HG02870 (cell line): ENCODE measurements at regions not wholly inside any gene's neighbourhood (a gene's known extent, or its start where the extent isn't known, plus 50 kb on each side); places are given as distances from the start of the nearest gene placed in this dataset.

Experiments used
- ATAC-seq: cut with Tn5 transposase; IDR thresholded peaks from one replicate; pipeline ENCODE4 v1.9.1; 2021; ENCODE audit warnings: mild to moderate bottlenecking, moderate library complexity; ENCODE audit not compliant: unreplicated experiment

DNA sequence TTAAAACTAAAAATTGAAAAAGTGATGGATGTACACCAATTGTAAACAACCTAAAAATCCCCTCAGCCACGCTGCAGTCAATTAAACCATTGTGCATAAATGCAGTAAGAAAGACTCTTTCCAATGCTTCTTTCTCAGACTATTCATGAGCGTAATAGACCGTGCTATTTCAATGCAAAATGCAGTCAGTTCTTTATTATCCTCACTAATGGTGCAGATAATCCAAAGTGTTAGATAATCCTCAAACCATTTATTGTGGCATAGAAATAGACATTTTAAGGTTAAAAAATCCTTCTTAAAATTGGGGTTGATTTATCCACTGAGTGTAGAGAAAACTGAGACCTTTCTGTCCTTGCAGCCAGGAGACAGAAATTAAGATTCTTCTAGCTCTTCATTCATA lies 1862.8 kb downstream of the EFNA5 start:
- no peak for ATAC-seq

DNA sequence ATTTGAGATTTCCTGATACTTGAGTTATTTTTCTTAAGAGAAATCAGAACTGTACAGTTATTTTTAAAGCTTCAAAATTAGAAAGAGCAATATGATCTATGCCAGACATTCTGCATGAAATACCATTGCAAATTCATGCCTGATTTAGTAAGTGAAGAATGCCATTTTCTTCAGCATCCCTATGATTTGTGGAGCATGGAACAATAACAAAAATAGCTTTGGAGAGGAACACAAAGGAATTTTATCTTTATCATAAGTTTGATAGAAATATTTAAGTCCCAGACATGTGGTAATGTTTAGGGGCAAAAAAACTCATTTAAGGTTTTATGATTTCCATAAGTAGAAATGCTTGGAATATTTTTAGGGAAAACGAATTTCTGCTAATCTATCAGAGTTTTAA lies 1863.4 kb downstream of the EFNA5 start:
- no peak for ATAC-seq

DNA sequence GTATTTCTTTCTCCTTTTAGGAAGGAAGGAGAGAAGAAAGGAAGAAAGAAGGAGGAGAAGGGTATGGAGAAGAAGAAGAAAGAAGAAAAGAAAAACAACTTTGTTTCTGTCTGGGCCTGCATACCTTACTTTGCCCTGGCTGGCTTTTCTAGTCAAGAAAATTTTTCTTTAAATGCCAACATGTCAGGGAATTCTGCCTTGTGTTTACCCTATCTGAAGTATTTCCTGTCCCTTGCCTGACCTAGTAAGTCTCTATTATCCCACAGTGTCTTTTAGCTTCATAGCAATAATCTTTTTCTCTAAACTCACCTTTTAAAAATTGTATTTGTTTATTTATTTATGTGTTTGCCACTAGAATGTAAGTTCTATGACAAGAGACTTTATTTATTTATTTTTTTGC lies 1864.1 kb downstream of the EFNA5 start:
- ATAC-seq, result no peak

DNA sequence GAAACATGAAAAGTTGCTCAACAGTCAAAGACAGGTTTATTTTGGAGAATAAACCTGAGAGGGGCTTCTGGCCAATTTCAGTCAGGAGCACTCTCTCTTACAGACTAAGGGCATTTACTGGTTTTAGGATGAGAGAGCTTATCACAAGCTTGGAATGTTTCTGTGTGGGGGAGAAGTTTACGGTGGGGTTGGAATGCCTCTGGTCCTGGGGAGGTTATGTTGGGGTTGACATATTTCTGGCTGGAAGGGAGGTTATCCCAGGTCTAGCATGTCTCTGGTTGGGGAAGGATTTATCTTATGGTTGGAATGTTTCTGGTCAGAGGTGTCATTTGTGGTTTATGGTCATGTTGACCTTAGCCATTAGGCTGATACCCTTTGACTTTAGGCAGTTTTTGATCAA lies 1867.3 kb downstream of the EFNA5 start:
- no peak for ATAC-seq

DNA sequence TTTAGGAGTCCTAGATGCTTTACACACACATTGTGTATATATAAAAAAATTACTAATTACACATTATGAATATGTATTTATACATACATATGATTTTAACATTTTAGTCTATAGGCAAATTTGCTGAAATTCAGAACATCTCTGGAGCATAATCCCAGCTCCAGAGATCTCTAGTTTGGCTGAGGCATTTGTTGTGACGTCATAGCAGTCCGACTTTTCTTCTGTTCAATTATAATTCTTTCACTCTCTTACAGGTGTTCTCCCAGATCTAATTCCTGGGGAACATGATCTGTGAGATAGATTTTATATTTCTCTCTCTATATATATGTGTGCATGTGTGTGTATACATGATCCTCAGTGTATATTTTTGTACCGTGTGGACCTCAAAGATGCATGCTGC lies 1876.2 kb downstream of the EFNA5 start:
- ATAC-seq, result no peak

DNA sequence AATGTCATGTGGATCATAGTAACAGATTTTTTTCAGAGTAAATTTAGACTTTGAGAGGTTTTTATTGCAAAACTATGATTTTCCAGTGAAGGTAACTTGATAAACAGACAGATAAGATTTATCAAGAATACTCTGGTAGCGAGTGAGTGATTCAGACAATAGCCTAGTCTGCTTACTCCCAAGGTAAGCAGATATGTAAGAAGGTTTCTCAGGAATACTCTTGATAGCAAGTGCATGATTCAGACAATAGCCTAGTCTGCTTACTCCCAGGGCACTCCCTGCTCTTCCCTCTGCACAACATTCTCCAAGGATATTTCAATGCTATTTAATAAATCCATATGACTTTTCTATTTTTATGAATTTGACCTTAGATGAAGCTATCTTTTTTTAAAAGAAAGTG lies 1881.5 kb downstream of the EFNA5 start:
- no peak for ATAC-seq

DNA sequence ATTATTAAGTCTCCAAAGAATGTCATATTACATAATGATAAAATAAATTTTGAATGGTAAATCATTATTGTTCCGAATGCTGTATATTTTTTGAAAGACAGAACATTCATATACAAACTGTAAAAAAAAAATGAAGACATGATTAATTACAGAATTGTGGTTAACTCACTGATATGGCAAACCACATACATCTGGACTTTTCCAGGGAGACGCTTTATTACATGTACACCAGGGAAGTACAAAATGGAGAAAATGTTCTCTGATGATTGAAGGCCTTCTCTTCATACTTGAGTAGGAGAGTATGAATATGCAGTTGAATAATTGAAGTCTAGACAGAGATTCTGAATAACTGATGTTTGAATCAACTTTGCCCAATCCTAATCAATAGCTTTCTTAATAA lies 1886.9 kb downstream of the EFNA5 start:
- no peak for ATAC-seq

DNA sequence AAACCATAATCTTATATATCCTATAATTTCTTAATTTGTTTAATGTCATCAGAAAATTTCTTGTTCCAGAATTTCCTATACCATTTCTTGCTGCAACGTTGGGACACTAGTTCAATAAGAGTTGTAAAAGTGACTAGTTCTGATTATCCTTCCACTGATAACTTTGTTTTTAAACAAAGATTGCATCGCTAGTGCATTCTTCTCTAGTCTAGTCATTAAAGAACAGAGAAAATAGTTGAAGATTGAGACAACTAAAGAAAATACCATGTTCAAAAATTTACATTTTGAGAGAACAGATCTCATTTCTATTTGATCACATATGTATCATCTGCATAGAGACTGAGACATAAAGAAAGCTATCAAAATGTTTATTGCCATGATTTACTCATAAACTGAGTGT lies 1888.2 kb downstream of the EFNA5 start:
- ATAC-seq, result no peak

DNA sequence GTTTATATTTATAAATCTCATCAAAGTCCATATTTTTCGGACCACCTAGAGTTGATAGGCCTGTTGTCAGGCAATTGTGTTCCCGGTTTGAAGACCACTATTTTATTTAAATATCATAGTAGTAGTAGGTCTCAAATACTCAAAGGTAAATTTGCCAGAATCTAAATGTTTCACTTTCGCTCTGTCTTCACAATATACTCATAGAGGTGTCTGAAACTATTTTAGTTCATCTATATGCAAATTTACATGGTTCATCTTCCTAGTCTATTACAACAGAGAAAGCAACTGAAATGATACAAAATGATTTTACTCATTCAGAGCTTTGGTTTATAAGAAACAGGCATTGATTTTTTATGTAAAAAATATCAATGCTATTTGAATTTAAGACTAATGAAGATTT lies 1897.5 kb downstream of the EFNA5 start:
- no peak for ATAC-seq

DNA sequence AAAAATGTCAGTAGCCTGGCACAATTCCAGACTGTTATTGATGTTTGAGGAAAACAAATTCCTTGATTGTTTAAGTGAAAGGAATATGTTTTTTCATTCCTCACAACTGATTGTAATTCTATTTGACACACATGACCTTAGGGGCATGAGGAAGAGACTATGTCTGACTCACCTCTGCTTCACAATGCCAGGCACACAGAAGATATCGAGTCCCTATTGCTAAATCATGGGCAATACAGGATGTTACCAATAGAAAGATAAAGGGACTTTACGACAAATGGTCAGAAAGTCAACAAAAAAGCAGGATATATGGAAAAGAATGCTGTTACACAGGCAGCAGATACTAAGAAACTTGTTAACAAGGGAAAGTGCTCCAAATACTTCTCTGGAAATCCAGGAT lies 1903.5 kb downstream of the EFNA5 start:
- ATAC-seq, result no peak

DNA sequence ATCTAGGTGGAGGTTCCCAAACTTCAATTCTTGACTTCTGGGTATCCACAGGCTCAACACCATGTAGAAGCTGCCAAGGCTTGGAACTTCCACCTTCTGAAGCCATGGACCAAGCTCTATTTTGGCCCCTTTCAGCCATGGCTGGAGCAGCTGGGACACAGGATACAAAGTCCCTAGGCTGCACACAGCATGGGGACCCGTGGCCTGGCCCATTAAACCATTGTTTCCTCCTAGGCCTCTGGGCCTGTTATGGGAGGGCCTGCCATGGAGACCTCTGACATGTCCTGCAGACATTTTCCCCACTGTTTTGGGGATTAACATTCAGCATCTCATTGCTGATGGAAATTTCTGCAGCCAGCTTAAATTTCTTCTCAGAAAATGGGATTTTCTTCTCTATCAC lies 1908.0 kb downstream of the EFNA5 start:
- no peak for ATAC-seq

DNA sequence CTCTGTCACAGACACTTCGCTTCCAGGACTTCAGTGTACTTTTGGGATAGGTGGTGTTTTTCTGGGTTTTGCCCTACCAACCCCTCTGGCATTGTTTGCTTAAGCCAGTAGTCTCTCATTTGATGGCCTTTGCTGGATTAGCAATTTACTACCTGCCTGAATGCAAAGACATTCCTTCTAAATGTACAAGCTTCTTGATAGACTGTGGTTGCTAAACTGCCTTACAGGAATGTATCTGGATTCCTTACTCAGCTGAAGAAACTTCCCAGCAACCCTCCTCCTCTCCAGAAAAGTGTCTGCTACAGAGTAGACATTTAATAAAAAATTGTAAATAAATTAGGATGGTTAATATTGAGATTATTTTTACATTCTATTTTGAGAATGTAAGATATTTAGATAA lies 1916.7 kb downstream of the EFNA5 start:
- ATAC-seq, result no peak

DNA sequence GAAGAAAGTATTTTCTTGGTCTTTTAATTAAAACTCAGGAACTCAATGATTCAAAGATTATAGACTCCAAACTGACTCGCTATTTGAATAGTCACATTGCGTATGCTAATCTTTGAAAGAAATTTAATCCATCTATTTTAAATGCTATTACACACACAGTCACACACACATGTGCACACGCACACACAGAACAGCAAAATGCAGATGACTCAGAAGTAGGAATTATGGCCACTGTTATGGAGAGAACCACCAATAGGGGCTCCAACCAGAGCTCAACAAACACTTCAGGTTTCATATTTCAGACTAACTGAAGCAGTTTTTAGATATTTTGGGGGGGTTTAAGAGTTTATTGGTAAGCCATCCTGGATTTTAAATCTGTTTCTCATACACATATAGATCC lies 1917.9 kb downstream of the EFNA5 start:
- no peak for ATAC-seq

DNA sequence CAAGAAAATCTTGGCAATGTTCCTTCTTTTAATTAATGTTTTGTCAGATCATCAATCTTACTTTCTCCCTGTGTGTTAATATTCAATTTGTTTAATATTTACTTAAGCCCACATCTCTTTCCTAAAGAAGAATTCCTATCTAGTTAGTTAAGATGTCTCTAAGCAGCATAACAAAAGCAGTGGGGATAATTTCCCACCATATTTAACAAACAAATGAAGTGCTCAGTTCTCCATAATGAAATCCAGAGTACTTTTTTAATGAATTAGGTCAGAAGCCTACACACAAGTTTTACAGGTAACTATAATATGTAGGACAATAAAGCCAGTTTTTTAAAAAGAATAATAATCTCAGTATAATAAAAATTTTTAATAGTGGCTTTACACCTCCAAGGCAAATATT lies 1918.8 kb downstream of the EFNA5 start:
- no peak for ATAC-seq

DNA sequence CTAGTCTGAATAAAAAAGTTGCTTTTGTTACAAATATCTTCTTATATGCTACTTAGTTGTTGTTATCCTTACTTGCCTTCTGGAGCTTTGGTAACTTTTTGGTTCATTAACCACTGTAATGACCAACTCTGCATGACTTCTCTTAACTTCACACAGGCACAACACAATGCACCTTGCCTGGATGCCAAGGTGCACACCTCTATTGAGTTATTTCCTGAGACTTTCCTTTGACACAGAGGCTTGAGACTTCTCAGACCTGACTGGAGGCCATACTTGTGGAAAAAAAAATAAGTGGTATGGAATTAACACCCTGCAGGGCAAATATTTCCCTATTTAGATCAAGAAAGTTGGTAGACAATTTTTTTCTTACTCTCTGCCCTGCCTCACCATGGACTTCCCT lies 1925.6 kb downstream of the EFNA5 start:
- ATAC-seq, result no peak

DNA sequence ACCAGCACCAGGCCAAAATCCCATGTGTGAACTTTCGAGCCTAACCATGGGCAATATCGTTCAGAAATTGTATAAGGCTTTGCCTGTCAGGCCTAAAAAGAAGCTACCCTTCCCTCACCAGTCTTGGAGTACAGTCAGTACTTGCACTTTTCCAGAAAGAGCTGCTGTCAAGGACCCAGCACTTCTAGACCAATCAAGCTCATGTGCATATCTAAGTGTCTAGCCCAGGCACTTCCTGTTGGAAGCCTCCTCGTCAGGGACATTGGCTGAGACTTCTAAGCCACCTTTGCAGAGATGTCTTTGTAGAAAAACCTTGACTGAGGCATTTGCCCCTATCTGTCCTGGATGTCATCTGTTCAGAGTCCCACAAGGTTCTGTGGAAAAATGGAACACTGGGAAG lies 1930.5 kb downstream of the EFNA5 start:
- no peak for ATAC-seq

DNA sequence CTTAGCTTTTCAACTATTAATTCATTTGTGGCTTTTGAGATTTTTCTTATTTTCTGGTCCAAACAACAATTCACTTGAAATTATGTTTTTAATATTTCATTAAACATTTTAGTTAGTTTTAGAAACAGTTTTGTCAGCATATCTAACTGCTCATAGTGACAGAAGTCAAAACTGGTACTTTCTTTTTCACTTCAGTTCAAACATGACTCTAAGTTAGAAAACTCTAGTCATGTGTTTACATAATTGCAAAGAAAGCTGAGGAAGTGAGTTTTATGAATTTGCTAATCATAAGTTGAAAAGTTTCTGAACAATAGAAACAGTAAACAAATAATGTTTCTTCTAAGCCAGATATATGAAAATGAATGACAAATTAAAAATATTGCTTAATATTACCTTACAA lies 1931.0 kb downstream of the EFNA5 start:
- ATAC-seq, result no peak

DNA sequence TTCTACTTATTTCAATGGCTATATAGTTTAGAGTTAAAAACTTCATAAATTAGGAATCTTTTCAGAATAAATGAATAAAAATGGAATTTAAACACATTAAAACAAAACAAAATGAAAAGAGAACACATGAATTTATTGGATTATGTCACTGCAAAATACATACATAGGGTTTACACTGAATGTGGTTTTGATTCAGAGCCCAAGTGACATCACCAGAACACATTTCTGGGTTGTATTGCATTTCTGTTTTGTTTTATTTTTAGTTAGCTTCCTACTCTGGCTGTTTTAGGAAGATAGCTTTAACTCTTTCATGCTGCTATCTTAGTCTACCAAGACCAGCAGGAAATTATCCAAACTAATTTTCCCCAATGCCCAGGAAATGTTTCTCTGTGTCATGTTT lies 1935.0 kb downstream of the EFNA5 start:
- no peak for ATAC-seq

DNA sequence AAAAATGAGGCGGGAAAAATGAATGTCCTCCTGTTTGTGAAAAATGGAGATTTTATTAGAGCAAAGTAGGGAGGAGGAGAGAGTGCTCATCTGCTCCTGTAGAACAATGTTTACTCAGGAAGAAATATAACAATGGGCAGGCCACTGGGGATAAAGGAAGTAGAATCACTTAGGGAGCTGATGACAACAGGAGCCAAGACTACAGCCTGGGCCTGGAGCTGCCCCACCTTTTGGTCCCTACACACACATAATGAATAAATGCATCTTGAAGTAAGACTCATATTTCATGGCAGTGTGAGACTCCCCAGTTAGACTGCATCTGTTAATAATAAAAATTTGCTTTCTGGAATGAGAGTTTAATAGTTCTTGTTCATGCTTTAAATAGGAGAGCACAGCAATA lies 1939.8 kb downstream of the EFNA5 start:
- ATAC-seq, result no peak

DNA sequence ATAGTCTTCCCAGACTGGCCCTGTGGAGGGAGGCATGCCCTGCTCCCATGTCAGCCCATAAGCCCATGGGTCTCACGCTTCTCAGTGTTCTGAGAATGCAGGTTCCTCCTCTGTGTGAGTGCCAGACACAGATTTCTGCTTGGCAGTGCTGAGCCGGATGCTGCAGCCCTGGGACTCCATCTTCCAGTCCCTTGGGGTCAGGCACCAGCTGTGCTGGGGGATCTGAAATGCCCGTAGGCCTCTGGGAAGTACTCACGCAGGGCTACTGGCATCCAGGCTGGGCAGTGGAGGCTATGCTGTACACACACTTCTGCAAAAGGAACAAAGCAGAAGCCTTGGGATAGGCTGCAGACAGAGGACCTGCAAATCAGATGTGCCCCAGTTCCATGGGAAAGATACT lies 1944.6 kb downstream of the EFNA5 start:
- ATAC-seq, result no peak

DNA sequence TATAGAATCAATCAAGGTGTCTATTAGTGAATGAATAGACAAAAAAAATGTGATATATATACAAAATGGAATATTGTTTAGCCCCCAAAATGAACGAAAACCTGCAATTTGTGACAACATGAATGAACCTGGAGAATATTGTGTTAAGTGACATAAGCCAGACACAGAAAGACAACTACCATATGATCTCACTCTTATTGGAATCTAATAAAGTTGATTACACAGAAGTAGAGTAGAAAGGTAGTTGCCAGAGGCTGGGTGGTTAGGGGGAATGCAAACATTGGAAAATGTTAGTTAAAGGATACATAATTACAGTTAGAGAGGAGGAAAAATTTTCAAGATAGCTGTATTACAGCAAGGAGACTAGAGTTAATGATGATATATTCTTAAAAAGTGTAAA lies 1962.3 kb downstream of the EFNA5 start:
- ATAC-seq, result no peak

DNA sequence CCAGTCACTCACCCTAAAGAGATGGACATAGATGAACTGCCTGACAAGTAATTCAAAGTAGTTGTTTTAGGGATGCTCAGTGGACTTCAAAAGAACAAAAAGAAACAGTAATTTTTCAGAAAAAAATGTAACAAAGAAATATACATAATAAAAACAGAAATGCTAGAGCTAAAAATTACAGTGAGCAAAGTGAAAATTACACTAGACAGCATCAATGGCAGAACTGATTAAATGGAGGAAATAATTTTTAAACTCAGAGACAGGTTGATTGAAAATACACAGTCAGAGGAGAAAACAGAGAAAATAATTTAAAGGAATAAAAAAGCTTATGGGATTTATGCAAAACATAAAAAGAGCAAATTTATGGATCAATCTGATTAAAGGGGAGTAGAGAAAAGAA lies 1968.4 kb downstream of the EFNA5 start:
- no peak for ATAC-seq

DNA sequence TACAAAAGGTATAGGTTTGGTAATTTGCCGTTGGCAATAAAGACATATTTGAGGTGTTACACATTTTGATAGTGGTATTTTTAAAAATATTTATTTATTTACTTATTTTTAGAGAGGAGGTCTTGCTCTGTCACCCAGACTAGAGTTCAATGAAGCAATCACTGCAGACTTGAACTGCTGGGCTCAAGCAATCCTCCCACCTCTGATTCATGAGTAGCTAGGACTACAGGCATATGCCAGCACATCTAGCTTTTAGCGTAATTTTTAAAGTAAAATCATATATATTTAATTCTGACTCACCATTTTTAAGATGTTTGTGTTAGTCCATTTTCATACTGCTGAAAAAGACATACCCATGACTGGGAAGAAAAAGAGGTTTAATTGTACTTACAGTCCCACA lies 1974.3 kb downstream of the EFNA5 start:
- no peak for ATAC-seq

DNA sequence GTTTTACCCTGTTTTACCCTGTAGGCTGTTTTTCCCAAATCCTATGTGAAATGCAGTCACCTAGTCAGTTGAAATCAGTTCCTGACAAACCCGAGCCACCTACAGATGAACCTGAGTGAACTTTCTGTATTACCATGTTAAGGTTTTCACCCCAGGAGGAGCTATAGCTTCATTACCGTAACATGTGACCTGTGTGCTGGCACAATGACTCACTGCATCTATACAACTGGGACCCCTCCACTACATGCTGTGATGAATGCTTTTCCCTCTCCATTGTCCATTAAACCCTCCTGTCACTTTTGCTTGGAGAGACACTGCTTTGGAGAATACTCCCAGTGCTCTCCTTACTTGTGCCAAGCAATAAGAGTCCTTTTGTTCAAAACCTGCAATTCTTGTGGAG lies 1974.8 kb downstream of the EFNA5 start:
- no peak for ATAC-seq
